HG02852 (cell line): ENCODE measurements at regions not wholly inside any gene's neighbourhood (a gene's known extent, or its start where the extent isn't known, plus 50 kb on each side); places are given as distances from the start of the nearest gene placed in this dataset.

Experiments used
- ATAC-seq: cut with Tn5 transposase; IDR thresholded peaks from one replicate; pipeline ENCODE4 v1.9.1; 2021; ENCODE audit warnings: mild to moderate bottlenecking, moderate library complexity; ENCODE audit not compliant: unreplicated experiment

GRCh38 chr17:77001487-77001886, 133.3 kb downstream of the MGAT5B start:
- ATAC-seq, result no peak

GRCh38 chr17:77002103-77003045, 134.2 kb downstream of the MGAT5B start:
- no peak for ATAC-seq

- no peak for ATAC-seq
Observed at GRCh38 chr17:77003699-77004098, 135.5 kb downstream of the MGAT5B start.

DNA sequence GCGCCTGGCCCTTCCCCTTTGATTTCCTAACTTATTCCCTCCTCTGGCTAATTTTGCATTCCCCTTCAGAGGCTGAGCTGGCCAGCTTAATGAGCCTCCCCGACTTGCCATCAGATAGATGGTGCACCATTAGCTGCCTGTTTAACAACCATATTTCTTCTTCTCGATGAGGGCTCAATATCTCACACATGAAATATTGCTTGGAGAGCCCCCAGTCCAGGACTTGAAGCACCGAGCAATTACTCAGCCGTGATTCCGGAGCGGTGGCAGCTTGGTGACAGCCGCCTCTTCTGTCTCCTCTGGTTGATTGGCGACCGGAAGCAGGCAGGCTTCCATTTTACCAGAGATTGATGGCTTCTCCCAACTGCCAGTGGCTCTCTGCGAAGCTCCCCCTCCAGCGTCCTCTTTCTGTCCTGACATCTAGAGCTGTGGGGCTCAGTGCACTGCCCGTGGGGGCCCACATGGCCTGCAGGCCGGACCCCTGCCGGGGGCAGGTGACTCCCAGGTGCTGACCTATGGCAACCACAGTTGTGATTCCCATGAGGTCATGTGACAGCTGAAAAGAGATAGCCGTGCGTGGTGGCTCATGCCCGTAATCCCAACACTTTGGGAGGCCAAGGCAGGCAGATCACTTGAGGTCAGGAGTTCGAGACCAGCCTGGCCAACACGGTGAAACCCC, 133.7 kb upstream of the SEC14L1 start:
- no peak for ATAC-seq

DNA sequence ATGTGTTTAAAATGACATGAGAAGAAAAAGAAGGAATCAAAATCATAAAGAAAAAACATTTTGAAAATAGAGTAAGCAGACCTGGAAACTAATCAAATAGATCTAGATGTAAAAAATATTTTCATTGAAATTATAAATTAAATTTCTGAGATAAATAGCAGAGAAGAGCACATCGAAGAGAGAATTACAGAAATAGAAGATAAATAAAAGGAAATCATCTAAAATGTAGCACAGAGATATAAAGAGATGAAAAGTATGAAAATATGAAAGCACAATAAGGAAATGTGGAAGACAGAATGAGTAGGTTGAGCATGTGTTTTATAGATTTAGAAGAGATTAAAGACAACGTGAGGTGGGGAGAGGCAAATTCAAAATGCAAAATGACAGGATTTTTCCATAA, 130.9 kb upstream of the SEC14L1 start:
- no peak for ATAC-seq

GRCh38 chr17:77010667-77011066, 130.1 kb upstream of the SEC14L1 start:
- ATAC-seq, result no peak

DNA sequence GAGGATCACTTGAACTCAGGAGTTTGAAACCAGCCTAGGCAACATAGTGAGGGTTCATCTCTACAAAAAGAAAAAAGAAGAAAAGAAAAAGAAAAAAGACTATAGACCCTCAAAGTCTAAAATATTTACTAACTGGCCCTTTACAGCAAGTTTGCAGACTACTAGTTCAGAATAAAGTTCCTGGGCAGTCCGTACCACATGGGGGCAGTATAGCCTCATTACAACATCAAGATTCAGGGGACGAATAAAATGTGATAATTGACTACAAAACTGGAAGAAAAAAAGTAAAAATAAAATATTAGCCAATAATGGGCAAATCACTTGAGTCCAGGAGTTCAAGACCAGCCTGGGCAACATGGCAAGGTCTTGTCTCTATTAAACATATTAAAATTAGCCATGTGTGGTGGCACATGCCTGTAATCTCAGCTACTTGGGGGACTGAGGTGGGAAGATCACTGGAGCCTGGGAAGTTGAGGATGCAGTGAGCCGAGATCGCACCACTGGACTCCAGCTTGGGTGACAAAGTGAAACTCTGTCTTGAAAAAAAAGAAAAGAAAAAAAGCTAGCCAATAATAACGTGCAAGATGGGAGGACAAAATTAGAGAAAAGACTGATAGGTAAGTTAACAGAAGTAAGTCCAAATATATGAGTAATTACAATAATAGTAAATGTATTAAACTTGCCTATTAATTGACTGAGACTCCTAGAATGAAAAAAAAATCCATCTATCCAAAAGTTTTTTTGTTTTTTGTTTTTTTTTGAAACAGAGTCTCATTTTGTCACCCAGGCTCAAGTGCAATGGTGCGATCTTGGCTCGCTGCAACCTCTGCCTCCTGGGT, 129.4 kb upstream of the SEC14L1 start:
- ATAC-seq, result no peak

DNA sequence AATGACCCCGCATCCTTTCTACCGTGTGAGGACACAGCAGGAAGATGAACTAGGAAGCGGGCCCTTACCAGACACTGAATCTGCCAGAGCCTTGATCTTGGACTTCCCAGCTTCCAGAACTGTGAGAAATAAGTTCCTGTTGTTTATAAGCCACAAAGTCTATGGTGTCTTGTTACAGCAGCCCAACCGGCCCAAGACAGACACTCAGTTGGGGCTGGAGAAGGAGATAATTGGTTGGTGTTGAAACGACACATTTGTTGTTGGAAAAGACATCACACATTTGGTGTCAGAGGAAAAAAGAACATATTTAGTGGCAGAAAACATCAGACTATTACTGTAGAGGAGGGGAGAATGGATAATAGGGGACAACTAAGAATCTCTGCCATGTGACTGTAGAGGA, 122.3 kb upstream of the SEC14L1 start:
- ATAC-seq, result no peak

GRCh38 chr17:77019893-77020379, 120.8 kb upstream of the SEC14L1 start:
- no peak for ATAC-seq

- ATAC-seq, result no peak
Observed at GRCh38 chr17:77020973-77021372, 119.8 kb upstream of the SEC14L1 start.

DNA sequence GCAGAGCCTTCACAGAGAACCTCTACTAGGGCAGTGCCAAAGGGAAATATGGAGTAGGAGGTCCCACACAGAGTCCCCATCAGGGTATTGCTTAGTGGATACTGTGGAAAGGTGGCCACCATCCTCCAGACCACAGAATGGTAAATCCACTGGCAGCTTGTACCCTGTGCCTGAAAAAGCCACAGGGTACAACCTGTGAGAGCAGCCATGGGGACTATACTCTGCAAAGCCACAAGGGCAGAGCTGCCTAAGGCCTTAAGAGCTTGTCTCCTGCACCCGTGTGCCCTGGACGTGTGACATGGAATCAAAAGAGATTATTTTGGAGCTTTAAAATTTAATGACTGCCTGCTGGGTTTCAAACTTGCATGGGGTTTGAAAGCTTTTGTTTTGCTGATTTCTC, 118.0 kb upstream of the SEC14L1 start:
- no peak for ATAC-seq

GRCh38 chr17:77025781-77026180, 115.0 kb upstream of the SEC14L1 start:
- ATAC-seq, result no peak

- ATAC-seq, result no peak
Observed at GRCh38 chr17:77027271-77027889, 113.4 kb upstream of the SEC14L1 start.

DNA sequence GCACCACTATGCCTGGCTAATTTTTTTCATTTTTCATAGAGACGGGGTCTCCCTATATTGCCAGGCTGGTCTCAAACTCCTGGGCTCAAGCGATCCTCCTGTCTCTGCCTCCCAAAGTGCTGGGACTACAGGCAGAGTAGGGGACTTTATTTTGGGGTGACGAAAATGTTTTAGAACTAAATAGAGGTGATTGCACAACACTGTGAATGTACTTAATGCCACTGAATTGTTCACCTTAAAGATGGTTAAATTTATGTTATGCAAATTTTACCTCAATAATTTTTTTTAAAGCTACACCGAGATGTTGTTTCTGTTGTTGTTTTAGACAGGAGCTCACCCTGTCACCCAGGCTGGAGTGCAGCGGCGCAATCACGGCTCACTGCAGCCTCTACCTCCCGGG, 111.9 kb upstream of the SEC14L1 start:
- ATAC-seq, result no peak

GRCh38 chr17:77032929-77033328, 107.8 kb upstream of the SEC14L1 start:
- no peak for ATAC-seq

DNA sequence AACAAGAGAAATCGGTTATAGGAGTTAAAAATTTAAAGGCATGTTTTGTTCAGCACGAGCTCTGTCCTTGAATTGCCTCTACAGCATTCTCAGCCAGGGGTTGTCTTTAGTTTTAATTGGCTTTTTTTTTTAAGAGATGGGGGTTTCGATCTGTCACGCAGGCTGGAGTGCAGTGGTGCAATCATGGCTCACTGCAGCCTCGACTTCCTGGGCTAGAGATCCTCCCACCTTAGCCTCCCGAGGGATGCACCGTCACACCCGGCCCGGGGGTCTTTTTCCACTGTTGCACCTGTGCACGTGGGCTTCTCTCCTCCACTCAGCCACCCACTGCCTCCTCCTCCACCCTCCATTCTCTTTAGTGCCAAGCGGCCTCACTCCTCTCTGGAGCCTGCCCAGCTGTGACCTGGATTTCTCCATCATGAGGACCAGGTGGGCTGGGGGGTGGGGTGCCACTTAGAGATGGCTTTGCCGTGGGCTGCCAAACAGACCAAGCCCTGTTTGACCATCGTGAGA, 106.8 kb upstream of the SEC14L1 start:
- ATAC-seq, result no peak

DNA sequence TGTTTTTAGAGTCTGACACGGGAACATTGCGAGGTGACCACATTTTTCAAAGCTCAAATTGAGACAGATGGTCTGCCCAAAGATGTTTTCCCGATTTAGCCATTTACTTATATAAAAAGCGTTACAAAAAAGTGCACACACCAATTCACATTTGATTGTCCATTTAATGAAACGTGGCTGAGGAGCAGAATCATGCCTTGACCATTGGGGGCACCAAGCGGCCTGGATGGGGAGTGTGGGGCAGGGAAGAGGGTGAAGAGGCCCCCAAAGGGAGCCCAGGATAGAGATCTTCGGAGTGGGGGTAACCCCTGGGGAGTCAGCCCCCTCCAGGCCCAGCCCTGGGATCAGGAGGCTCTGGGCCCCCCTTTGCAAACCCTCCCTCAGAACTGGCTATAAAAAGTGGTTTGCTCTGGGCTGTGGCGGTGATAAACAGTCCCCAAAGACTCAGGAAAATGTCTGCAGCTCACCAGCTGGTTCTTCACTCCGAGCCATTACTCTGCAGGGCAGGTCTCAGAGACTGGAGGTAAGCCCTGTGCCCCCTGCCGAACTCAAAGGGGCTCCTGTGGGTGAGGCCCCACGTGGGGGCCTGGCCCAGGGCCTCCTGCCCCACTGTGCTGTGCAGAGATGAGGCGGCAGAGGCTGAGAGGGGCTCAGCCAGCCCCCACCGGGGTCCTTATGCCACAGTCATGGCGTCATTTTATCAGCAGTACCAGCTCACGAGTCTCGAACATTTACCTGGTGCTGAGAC, 105.9 kb upstream of the SEC14L1 start:
- ATAC-seq, result no peak

- no peak for ATAC-seq
Observed at GRCh38 chr17:77035526-77035925, 105.2 kb upstream of the SEC14L1 start.

DNA sequence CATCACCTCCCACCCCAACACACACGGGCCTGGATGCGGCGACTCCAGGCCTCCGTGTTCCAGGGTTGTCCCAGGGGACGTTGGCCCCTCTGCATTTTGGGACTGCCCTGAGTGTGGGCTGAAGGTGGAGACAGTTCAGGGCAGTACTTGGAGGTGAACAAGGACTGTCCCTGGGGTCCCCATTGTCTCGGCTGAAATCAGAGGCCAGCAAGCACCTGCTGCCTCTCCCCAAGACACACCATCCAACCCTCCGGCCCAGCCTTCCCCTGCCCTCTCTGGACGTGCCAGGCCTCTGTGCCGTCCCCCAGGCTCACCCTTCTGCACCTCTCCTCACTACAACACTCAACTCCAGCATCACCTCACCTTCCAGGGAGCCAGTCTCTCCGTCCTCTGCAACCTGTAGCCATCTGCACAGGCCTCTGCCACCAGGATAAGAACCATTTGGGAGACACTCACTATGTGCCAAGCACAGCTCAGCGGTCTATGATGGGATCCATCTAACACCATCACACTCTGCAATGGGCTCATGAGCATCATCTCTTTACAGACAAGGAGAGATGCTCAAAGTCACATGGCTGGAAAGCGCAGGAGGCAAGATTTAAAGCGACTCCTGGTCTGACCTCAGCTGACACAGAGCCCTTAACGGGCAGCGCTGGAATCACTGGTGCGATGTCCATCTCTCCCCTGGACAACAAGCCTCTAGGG, 104.5 kb upstream of the SEC14L1 start:
- no peak for ATAC-seq
